HEK293 (cell line): ENCODE measurements at regions not wholly inside any gene's neighbourhood (a gene's known extent, or its start where the extent isn't known, plus 50 kb on each side); places are given as distances from the start of the nearest gene placed in this dataset.
"Not testable (repeated sequence)": the region's sequence is repeated elsewhere in the genome, so short reads cannot be mapped to it uniquely, and the experiment has no call there.

Source experiments
- CTCF ChIA-PET: fragments of 350-600 bp; formaldehyde crosslinking; extraction: SDS; loops from one replicate; lab custom pipeline; 2021; ENCODE audit warnings: antibody characterized with exemption; lab: Yijun Ruan, JAX
- POLR2A ChIA-PET: fragments of 300-600 bp; formaldehyde crosslinking; extraction: SDS; loops from one replicate; lab custom pipeline; 2020; ENCODE audit warnings: antibody characterized with exemption, inconsistent platforms; lab: Yijun Ruan, JAX
- H3K27ac ChIP-seq: fragments of 200-500 bp; sonication (Bioruptor generic); 2 replicates; pipeline ENCODE4 v1.5.1; 2014; ENCODE audit warnings: low read depth, low read length, control low read depth, inconsistent platforms; ENCODE audit errors: extremely low read depth
- H3K36me3 ChIP-seq, 2 experiments: fragments of 200-500 bp in 1 of 2; sonication (Bioruptor generic) in 1 of 2; 1 replicate in 1 of 2; 2 replicates in 1 of 2; pipeline ENCODE4 v1.5.1; 2014 to 2017; ENCODE audit warnings: inconsistent platforms in 2 of 2, low read length in 2 of 2; ENCODE audit not compliant: control insufficient read depth in 2 of 2, insufficient read depth in 1 of 2
- H3K4me1 ChIP-seq: fragments of 200-500 bp; sonication (Bioruptor generic); 2 replicates; pipeline ENCODE4 v1.5.1; 2014; ENCODE audit warnings: mild to moderate bottlenecking, low read length, inconsistent platforms; ENCODE audit not compliant: control insufficient read depth, insufficient read depth
- H3K4me3 ChIP-seq: 2 replicates; pipeline ENCODE4 v1.5.1; 2011; ENCODE audit warnings: low read depth, mild to moderate bottlenecking, control low read depth, low read length, moderate library complexity
- H3K9me3 ChIP-seq: fragments of 200-500 bp; sonication (Bioruptor generic); 2 replicates; pipeline ENCODE4 v1.5.1; 2014; ENCODE audit warnings: low read depth, low read length, inconsistent platforms; ENCODE audit not compliant: control insufficient read depth, insufficient read depth
- HOXA7 ChIP-seq: sonication (generic); formaldehyde crosslinking; IDR thresholded peaks from 2 replicates; pipeline ENCODE4 v1.8.1; 2022; ENCODE audit warnings: missing genetic modification reagents, borderline replicate concordance
- PRDM1 ChIP-seq: fragments of 450-650 bp; formaldehyde crosslinking; IDR thresholded peaks from 2 replicates; pipeline ENCODE4; 2016; ENCODE audit warnings: missing biosample characterization, missing genetic modification characterization
- SCRT2 ChIP-seq: fragments of 450-650 bp; formaldehyde crosslinking; IDR thresholded peaks from 2 replicates; pipeline ENCODE4 v1.5.1; 2016; ENCODE audit warnings: missing biosample characterization, missing genetic modification characterization
- SP7 ChIP-seq: fragments of 450-650 bp; formaldehyde crosslinking; IDR thresholded peaks from 2 replicates; pipeline ENCODE4 v1.5.1; 2016; ENCODE audit warnings: missing biosample characterization, missing genetic modification characterization
- TCF7L2 ChIP-seq: IDR thresholded peaks from 2 replicates; pipeline ENCODE4 v1.6.1; 2011; ENCODE audit warnings: low read depth, mild to moderate bottlenecking, inconsistent platforms, low read length, moderate library complexity, borderline replicate concordance
- ZNF335 ChIP-seq: fragments of 450-650 bp; formaldehyde crosslinking; conservative IDR thresholded peaks from 2 replicates; pipeline ENCODE4 v1.5.1; 2016; ENCODE audit warnings: missing biosample characterization, missing genetic modification characterization
- ZNF488 ChIP-seq: fragments of 450-650 bp; formaldehyde crosslinking; IDR thresholded peaks from 2 replicates; pipeline ENCODE4 v1.5.1; 2016; ENCODE audit warnings: missing biosample characterization, missing genetic modification characterization
- ZNF521 ChIP-seq: fragments of 450-650 bp; formaldehyde crosslinking; IDR thresholded peaks from 2 replicates; pipeline ENCODE4 v1.5.1; 2017; ENCODE audit warnings: missing biosample characterization, mild to moderate bottlenecking, missing genetic modification characterization
- ZNF624 ChIP-seq: fragments of 450-650 bp; formaldehyde crosslinking; IDR thresholded peaks from 2 replicates; pipeline ENCODE4 v1.5.1; 2017; ENCODE audit warnings: missing biosample characterization, missing genetic modification characterization
- ZNF629 ChIP-seq: fragments of 450-650 bp; formaldehyde crosslinking; IDR thresholded peaks from 2 replicates; pipeline ENCODE4 v1.5.1; 2017; ENCODE audit warnings: missing biosample characterization, missing genetic modification characterization
- ZNF76 ChIP-seq: fragments of 450-650 bp; formaldehyde crosslinking; IDR thresholded peaks from 2 replicates; pipeline ENCODE4; 2016; ENCODE audit warnings: low read depth, missing biosample characterization, missing genetic modification characterization, borderline replicate concordance
- ZNF830 ChIP-seq: fragments of 450-650 bp; IDR thresholded peaks from 2 replicates; pipeline ENCODE4 v1.5.0; 2018; ENCODE audit warnings: missing biosample characterization, missing genetic modification characterization, low read depth, mild to moderate bottlenecking, moderate library complexity
- TF ChIP-seq, protein P1 (sequence below): fragments of 450-650 bp; formaldehyde crosslinking; IDR thresholded peaks from 2 replicates; pipeline ENCODE4 v1.5.1; 2016; ENCODE audit warnings: missing biosample characterization, missing genetic modification characterization, low read depth

- ChIA-PET POLR2A (no interaction called here), CTCF (interaction anchor here (0.6 to 1.6 kb wide), 5 partner anchors 11 to 662 kb away, joined by 3 to 5 read pairs (median 3); no protein-coding TSS in a partner anchor)
- Histone ChIP-seq H3K9me3 (no peaks in the 10 kb centered on the region), H3K4me1 (no peaks in the 10 kb centered on the region), H3K4me3 (no peak overlapping the region), H3K27ac (no peak overlapping the region), H3K36me3 (no peaks in the 10 kb centered on the region)
- TF ChIP-seq SCRT2 (no peak), TCF7L2 (no peak), ZNF335 (tag by site-specific recombination) (0 out of 2 replicates have a peak, but pooled peaks have one; percentile 19)
Measured at GRCh38 chr10:35781643-35782035, 139.5 kb upstream of the FZD8 start.

- no peak for TF ChIP-seq ZNF521 (tag by site-specific recombination)
- TF ChIP-seq ZNF830 (tag by site-specific recombination), result no peak
- no peak for TF ChIP-seq ZNF335 (tag by site-specific recombination)
- POLR2A ChIA-PET, result no interaction called here
- Histone ChIP-seq H3K27ac (no peak overlapping the region), H3K36me3 (no peaks in the 10 kb centered on the region), H3K4me1 (no peaks in the 10 kb centered on the region), H3K9me3 (no peaks in the 10 kb centered on the region), H3K4me3 (no peak overlapping the region)
- CTCF ChIA-PET, result interaction anchor here (0.6 to 1.6 kb wide), 5 partner anchors 10 to 661 kb away, joined by 3 to 5 read pairs (median 3); no protein-coding TSS in a partner anchor
Measured at GRCh38 chr10:35780970-35781642, 139.0 kb upstream of the FZD8 start.

DNA sequence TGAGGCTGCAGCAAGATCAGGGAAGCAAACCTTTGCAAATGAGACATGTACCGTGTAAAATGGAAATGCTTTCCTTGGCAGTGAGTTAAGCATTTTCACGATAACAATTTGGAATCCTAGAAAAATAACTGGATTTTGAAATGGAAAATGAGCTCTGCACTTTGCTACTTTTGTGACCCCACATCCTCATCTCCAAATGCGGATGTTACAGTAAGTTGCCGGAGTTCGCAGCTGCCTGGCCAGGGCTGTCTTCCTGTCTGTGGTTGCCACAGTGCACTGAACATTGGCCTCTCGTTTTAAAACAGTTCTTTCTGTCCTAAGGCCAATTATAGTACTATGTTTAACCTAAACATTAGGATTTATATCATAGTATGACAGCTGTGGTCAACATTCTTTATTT, 136.2 kb upstream of the FZD8 start:
- Histone ChIP-seq H3K4me1 (no peaks in the 10 kb centered on the region), H3K9me3 (no peaks in the 10 kb centered on the region), H3K27ac (no peak overlapping the region), H3K4me3 (no peak overlapping the region), H3K36me3 (no peaks in the 10 kb centered on the region)
- POLR2A ChIA-PET, result no interaction called here
- no peak for TF ChIP-seq ZNF629 (tag by site-specific recombination)
- TF ChIP-seq ZNF488 (tag by site-specific recombination), result no peak
- TF ChIP-seq ZNF624, result no peak
- TF ChIP-seq, protein P1, sequence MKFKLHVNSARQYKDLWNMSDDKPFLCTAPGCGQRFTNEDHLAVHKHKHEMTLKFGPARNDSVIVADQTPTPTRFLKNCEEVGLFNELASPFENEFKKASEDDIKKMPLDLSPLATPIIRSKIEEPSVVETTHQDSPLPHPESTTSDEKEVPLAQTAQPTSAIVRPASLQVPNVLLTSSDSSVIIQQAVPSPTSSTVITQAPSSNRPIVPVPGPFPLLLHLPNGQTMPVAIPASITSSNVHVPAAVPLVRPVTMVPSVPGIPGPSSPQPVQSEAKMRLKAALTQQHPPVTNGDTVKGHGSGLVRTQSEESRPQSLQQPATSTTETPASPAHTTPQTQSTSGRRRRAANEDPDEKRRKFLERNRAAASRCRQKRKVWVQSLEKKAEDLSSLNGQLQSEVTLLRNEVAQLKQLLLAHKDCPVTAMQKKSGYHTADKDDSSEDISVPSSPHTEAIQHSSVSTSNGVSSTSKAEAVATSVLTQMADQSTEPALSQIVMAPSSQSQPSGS (tag by site-specific recombination), result no peak
- CTCF ChIA-PET, result no interaction called here

- H3K4me1 ChIP-seq, H3K27ac ChIP-seq, CTCF ChIA-PET, H3K4me3 ChIP-seq, H3K36me3 ChIP-seq, H3K9me3 ChIP-seq, POLR2A ChIA-PET: not testable (repeated sequence)
- TF ChIP-seq PRDM1 (tag by site-specific recombination), result peak; percentile 60; the same call in 1 of the 2 replicates
Measured at GRCh38 chr10:35776557-35776956, 134.5 kb upstream of the FZD8 start.

GRCh38 chr10:35774109-35774508, 132.0 kb upstream of the FZD8 start:
- TF ChIP-seq, protein P1 (tag by site-specific recombination), result peak; percentile 59
- TF ChIP-seq SP7 (tag by site-specific recombination) (no peak), ZNF76 (tag by site-specific recombination) (no peak), ZNF335 (tag by site-specific recombination) (no peak), HOXA7 (no peak)
- Histone ChIP-seq H3K36me3 (no peaks in the 10 kb centered on the region), H3K4me3 (no peak overlapping the region), H3K27ac (no peak overlapping the region), H3K4me1 (no peaks in the 10 kb centered on the region), H3K9me3 (no peaks in the 10 kb centered on the region)
- CTCF ChIA-PET, result no interaction called here
- POLR2A ChIA-PET, result no interaction called here
